Esophagus squamous epithelium (tissue), 4 donors: ENCODE measurements at regions not wholly inside any gene's neighbourhood (a gene's known extent, or its start where the extent isn't known, plus 50 kb on each side); places are given as distances from the start of the nearest gene placed in this dataset.

Experiments
- CTCF ChIP-seq, 6 experiments: fragments of 450-650 bp in 4 of 6; fragments of 200-600 bp in 2 of 6; sonication (generic) in 2 of 6; IDR thresholded peaks; one replicate each; pipeline ENCODE4 v1.5.1; 2016 to 2019; ENCODE audit warnings: antibody characterized with exemption in 6 of 6, mild to moderate bottlenecking in 4 of 6, moderate library complexity in 4 of 6
- POLR2A ChIP-seq, 4 donors: fragments of 450-650 bp; IDR thresholded peaks; one replicate each; pipeline ENCODE4 v1.6.1; 2017; ENCODE audit warnings: antibody characterized with exemption in 4 of 4, mild to moderate bottlenecking in 4 of 4, moderate library complexity in 3 of 4

- TF ChIP-seq CTCF (IDR thresholded peaks at IDR 0.05) = no peak
- no peak for TF ChIP-seq POLR2A (IDR thresholded peaks at IDR 0.05)
Measured at GRCh38 chr12:33825442-33825841, 196.9 kb upstream of the ALG10 start.
